ENCODE measurements at regions not wholly inside any gene's neighbourhood (a gene's known extent, or its start where the extent isn't known, plus 50 kb on each side); places are given as distances from the start of the nearest gene placed in this dataset.

- DNase-seq (ENCODE audit: low spot score) (no peak), ATAC-seq (no peak)
- Mint-ChIP-seq H3K9me3 (peaks cover 3% of the 10 kb centered on the region), H3K27me3 (peaks cover 0 to 6% of the 10 kb centered on the region in 2 donors), H3K4me1 (ENCODE audit: low read depth in 2 of 2) (no peaks in the 10 kb centered on the region), H3K4me3 (no peak overlapping the region), H3K36me3 (no peaks in the 10 kb centered on the region), H3K27ac (no peak overlapping the region)
These were observed 378.7 kb downstream of the LMO4 start for GRCh38 chr1:87707411-87707810.

- no peak overlapping the region for H3K4me3 Mint-ChIP-seq
- H3K27me3 Mint-ChIP-seq: peaks cover 9 to 10% of the 10 kb centered on the region in 2 donors
- DNase-seq (ENCODE audit: low spot score) (no peak), ATAC-seq (no peak)
- no peaks in the 10 kb centered on the region for H3K36me3 Mint-ChIP-seq
- no peak overlapping the region for H3K27ac Mint-ChIP-seq
- peaks cover 3% of the 10 kb centered on the region for H3K9me3 Mint-ChIP-seq
- no peaks in the 10 kb centered on the region for H3K4me1 Mint-ChIP-seq (ENCODE audit: low read depth in 2 of 2)
These were observed 383.8 kb downstream of the LMO4 start for GRCh38 chr1:87712261-87713010.

GRCh38 chr1:87714278-87714677 is 385.6 kb downstream of the LMO4 start:
- no peak for ATAC-seq
- Mint-ChIP-seq H3K27me3 (peaks cover 9 to 10% of the 10 kb centered on the region in 2 donors), H3K27ac (no peak overlapping the region), H3K9me3 (peaks cover 3% of the 10 kb centered on the region), H3K4me3 (no peak overlapping the region), H3K36me3 (no peaks in the 10 kb centered on the region), H3K4me1 (ENCODE audit: low read depth in 2 of 2) (no peaks in the 10 kb centered on the region)
- DNase-seq (ENCODE audit: low spot score): no peak

GRCh38 chr1:87715052-87715451 is 386.4 kb downstream of the LMO4 start:
- Mint-ChIP-seq H3K4me3 (no peak overlapping the region), H3K9me3 (peaks cover 3% of the 10 kb centered on the region), H3K4me1 (ENCODE audit: low read depth in 2 of 2) (no peaks in the 10 kb centered on the region), H3K27ac (no peak overlapping the region), H3K36me3 (no peaks in the 10 kb centered on the region), H3K27me3 (peaks cover 9 to 10% of the 10 kb centered on the region in 2 donors)
- ATAC-seq: no peak
- no peak for DNase-seq (ENCODE audit: low spot score)

DNA sequence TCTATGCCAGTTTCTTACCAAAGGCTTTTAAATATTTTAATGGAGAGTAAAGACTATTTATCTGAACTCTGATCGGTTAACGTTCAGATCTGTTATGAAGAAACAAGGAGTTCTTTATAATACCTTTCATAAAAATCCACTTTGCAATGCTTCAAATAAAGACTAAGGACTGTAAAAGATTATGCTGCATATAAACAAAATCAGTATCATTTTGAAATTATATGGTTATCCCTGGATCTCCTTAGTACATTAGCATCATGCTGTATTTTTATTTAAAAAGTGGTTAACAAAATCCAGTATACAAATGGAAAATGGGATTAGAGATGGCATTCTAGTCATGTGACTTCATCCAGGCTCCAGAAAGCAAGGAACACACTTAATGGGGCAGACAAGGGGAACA is 386.8 kb downstream of the LMO4 start:
- DNase-seq (ENCODE audit: low spot score) (no peak), ATAC-seq (no peak)
- H3K4me1 Mint-ChIP-seq (ENCODE audit: low read depth in 2 of 2): no peaks in the 10 kb centered on the region
- peaks cover 3% of the 10 kb centered on the region for H3K9me3 Mint-ChIP-seq
- H3K36me3 Mint-ChIP-seq: no peaks in the 10 kb centered on the region
- H3K4me3 Mint-ChIP-seq: no peak overlapping the region
- H3K27me3 Mint-ChIP-seq: peaks cover 9 to 10% of the 10 kb centered on the region in 2 donors
- no peak overlapping the region for H3K27ac Mint-ChIP-seq

DNA sequence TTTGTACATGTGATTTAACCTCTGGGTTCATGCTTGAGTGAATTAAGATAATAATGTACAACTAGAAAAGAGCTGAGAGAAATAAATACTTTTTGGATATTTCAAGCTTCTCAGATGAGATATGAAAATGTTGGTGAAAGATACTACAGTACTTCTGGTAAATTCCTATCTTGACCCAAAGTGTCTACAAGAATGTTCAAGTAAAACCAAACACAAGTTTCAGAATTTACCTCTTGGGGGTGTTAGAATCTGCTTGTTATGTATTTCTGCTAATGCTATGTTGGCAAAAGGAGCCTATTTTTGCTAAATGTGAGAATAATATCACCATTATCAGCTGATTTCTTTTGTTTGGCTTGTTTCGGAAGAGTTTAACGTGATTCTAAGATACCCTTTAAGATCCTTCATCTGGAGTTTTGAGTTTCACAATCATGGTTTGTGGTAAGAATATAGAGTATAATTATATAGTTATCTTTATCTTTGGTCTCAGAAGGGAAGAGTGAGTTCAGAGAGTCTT is 388.5 kb downstream of the LMO4 start:
- Mint-ChIP-seq H3K4me3 (no peak overlapping the region), H3K27ac (no peak overlapping the region), H3K27me3 (peaks cover 4 to 14% of the 10 kb centered on the region in 2 donors), H3K4me1 (ENCODE audit: low read depth in 2 of 2) (no peaks in the 10 kb centered on the region), H3K36me3 (no peaks in the 10 kb centered on the region), H3K9me3 (no peaks in the 10 kb centered on the region)
- no peak for DNase-seq (ENCODE audit: low spot score)
- ATAC-seq: no peak

DNA sequence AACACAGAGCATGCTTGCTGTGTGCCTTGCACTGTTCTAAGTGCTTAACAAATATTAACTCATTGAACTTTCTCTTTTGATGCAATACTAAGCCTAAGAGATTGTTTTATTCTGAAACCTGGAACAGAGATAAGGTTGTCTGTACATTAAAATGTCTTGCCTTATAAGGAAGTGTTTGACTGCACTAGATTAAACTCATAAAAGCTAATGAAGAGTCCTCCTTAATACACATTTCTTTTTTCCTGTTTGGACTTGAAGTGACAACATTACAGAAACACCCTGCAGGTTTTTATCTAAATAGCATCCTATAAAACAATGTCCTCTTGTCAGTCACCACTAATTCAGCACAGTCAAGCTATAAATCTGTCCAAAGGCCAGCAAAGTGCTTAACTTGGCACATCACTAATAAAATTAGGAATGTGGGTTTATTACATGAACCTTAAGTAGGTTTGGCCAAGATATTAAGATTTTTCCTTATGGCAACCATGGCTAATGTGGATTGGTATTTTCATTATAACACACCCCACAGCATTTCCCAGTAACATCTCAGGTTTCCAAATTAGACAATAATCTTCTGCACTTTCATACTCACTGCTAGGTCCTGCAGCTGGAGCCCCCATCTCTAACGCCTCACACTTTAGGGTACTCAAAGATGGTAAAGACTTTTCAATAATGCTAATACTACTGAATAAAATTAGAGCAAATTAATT is 389.7 kb downstream of the LMO4 start:
- Mint-ChIP-seq H3K36me3 (no peaks in the 10 kb centered on the region), H3K4me1 (ENCODE audit: low read depth in 2 of 2) (no peaks in the 10 kb centered on the region), H3K9me3 (no peaks in the 10 kb centered on the region), H3K27me3 (peaks cover 4 to 14% of the 10 kb centered on the region in 2 donors), H3K4me3 (no peak overlapping the region), H3K27ac (no peak overlapping the region)
- no peak for DNase-seq (ENCODE audit: low spot score)
- no peak for ATAC-seq

GRCh38 chr1:87719658-87720057 is 391.0 kb downstream of the LMO4 start:
- H3K4me3 Mint-ChIP-seq: no peak overlapping the region
- ATAC-seq (no peak), DNase-seq (ENCODE audit: low spot score) (no peak)
- H3K4me1 Mint-ChIP-seq (ENCODE audit: low read depth in 2 of 2): no peaks in the 10 kb centered on the region
- no peaks in the 10 kb centered on the region for H3K9me3 Mint-ChIP-seq
- H3K27ac Mint-ChIP-seq: no peak overlapping the region
- H3K27me3 Mint-ChIP-seq: peaks cover 5 to 14% of the 10 kb centered on the region in 2 donors
- no peaks in the 10 kb centered on the region for H3K36me3 Mint-ChIP-seq

DNA sequence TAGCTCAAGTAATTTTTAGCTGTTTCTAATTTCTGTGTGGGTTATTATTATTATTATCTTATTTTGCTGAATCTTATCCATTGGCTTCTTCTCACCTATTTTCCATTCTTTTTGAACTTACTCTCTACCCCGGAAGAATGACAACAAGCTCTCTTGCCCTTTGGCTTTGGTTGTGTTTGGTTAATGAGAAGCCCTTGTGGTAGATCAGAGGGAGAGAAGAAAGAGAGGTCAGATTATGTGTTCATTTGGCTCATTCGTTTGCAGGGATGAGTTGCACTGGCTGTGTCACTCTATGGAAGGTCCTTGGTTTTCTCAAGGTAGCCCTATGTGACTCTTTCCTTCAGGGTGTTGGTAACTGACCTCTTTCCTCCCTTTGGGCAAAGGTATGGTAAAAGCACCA is 391.9 kb downstream of the LMO4 start:
- ATAC-seq (peak in 1 of 2 donors; percentile 6), DNase-seq (ENCODE audit: low spot score) (no peak)
- Mint-ChIP-seq H3K4me3 (no peak overlapping the region), H3K27me3 (peaks cover 7 to 16% of the 10 kb centered on the region in 2 donors), H3K36me3 (no peaks in the 10 kb centered on the region), H3K27ac (no peak overlapping the region), H3K4me1 (ENCODE audit: low read depth in 2 of 2) (no peaks in the 10 kb centered on the region), H3K9me3 (no peaks in the 10 kb centered on the region)

GRCh38 chr1:87723193-87723592 is 394.5 kb downstream of the LMO4 start:
- no peaks in the 10 kb centered on the region for H3K9me3 Mint-ChIP-seq
- ATAC-seq (no peak), DNase-seq (ENCODE audit: low spot score) (no peak)
- no peaks in the 10 kb centered on the region for H3K4me1 Mint-ChIP-seq (ENCODE audit: low read depth in 2 of 2)
- no peaks in the 10 kb centered on the region for H3K36me3 Mint-ChIP-seq
- H3K27ac Mint-ChIP-seq: no peak overlapping the region
- no peak overlapping the region for H3K4me3 Mint-ChIP-seq
- peaks cover 5 to 10% of the 10 kb centered on the region in 2 donors for H3K27me3 Mint-ChIP-seq

DNA sequence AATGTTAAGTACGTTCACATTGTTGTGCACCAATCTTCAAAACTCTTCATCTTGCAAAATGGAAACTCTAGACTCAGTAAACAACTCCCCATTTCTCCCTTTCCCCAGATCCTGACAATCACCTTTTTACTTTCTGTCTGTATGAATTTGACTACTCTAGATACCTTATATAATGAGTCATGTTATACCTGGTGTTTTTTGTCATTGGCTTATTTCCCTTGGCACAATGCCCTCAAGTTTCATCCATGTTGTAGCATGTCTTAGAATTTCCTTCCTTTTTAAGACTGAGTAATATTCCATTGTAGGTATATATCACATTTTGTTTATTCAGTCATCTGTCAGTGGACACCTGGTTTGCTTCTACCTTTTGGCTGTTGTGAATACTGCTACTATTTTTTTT is 399.5 kb downstream of the LMO4 start:
- H3K4me1 Mint-ChIP-seq (ENCODE audit: low read depth in 2 of 2): no peaks in the 10 kb centered on the region
- H3K9me3 Mint-ChIP-seq: no peaks in the 10 kb centered on the region
- DNase-seq (ENCODE audit: low spot score) (no peak), ATAC-seq (no peak)
- no peak overlapping the region for H3K27ac Mint-ChIP-seq
- H3K4me3 Mint-ChIP-seq: no peak overlapping the region
- peaks cover 9 to 11% of the 10 kb centered on the region in 2 donors for H3K27me3 Mint-ChIP-seq
- H3K36me3 Mint-ChIP-seq: no peaks in the 10 kb centered on the region

- DNase-seq (ENCODE audit: low spot score) (no peak), ATAC-seq (no peak)
- Mint-ChIP-seq H3K4me3 (no peak overlapping the region), H3K27me3 (peaks cover 7% of the 10 kb centered on the region in 2 donors), H3K9me3 (no peaks in the 10 kb centered on the region), H3K36me3 (no peaks in the 10 kb centered on the region), H3K27ac (no peak overlapping the region), H3K4me1 (ENCODE audit: low read depth in 2 of 2) (no peaks in the 10 kb centered on the region)
These were observed 401.9 kb downstream of the LMO4 start for GRCh38 chr1:87730274-87731216.

DNA sequence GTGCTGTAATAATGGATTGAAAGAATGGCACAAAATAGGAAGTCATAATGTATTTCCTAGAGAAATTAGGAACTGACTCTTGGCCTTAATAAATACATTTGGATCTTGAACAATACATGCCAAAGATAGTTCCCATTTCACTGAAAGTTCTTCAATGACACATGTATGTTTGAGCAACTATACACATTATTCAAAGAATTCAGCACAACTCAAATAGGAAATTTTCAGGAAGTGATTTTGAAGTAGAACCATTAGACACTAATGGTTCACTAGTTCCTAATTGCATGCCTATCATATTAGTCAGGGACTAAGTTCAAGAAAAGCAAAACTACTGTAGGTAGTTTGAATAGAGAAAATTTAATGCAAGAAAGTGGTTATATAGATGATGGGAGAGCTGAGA is 404.7 kb downstream of the LMO4 start:
- ATAC-seq: no peak
- Mint-ChIP-seq H3K27me3 (peaks cover 10 to 15% of the 10 kb centered on the region in 2 donors), H3K4me3 (no peak overlapping the region), H3K4me1 (ENCODE audit: low read depth in 2 of 2) (no peaks in the 10 kb centered on the region), H3K27ac (no peak overlapping the region), H3K9me3 (no peaks in the 10 kb centered on the region), H3K36me3 (no peaks in the 10 kb centered on the region)
- no peak for DNase-seq (ENCODE audit: low spot score)

Measured in natural killer cell treated with Interleukin-12 subunit alpha and Interleukin-12 subunit beta and Interleukin-15 and Interleukin-18, amount 100 ng/mL, for 72 hours (primary cell).